ENCODE measurements at regions not wholly inside any gene's neighbourhood (a gene's known extent, or its start where the extent isn't known, plus 50 kb on each side); places are given as distances from the start of the nearest gene placed in this dataset.

GRCh38 chr11:21877151-21877550 is 315.7 kb upstream of the ANO5 start:
- intact Hi-C loops (cut with micrococcal nuclease) = no loop called here
- H3K36me3 ChIP-seq (ENCODE audit: control insufficient read depth in 2 of 2, extremely low read depth in 1 of 2, insufficient read depth in 2 of 2, low read length in 2 of 2) = no peaks in the 10 kb centered on the region
- BruUV-seq (replicated peaks) = no TSS peak
- ChIA-PET CTCF (no interaction called here), POLR2A (no interaction called here)
- DNase-seq (ENCODE audit: low read depth, low spot score) (no peak), FAIRE-seq (no peak)
- H3K9ac ChIP-seq (replicated peaks; ENCODE audit: extremely low read depth, insufficient read depth, low read length) = no peak overlapping the region
- H3K9me1 ChIP-seq (replicated peaks; ENCODE audit: control insufficient read depth, extremely low read depth, insufficient read depth, low read length) = no peaks in the 10 kb centered on the region
- H2AFZ ChIP-seq (ENCODE audit: low read depth, low read length) = no peak overlapping the region
- TF ChIP-seq EZH2 (IDR thresholded peaks at IDR 0.05; ENCODE audit: borderline replicate concordance, low read depth, low read length, severe bottlenecking) (no peak), JUN (IDR thresholded peaks at IDR 0.05; ENCODE audit: borderline replicate concordance, insufficient read depth, insufficient read length, low read depth) (no peak), MYC (IDR thresholded peaks at IDR 0.05; ENCODE audit: low read depth, low read length) (no peak), FOS (IDR thresholded peaks at IDR 0.05; ENCODE audit: borderline replicate concordance, insufficient read depth, low read length) (no peak), MAX (IDR thresholded peaks at IDR 0.05; ENCODE audit: insufficient read depth, insufficient read length) (no peak), POLR2AphosphoS5 (IDR thresholded peaks at IDR 0.05; ENCODE audit: insufficient read depth, low read depth, low read length) (no peak), GATA2 (IDR thresholded peaks at IDR 0.05; ENCODE audit: insufficient read depth, insufficient read length, low read depth, low read length) (no peak), CTCF (IDR thresholded peaks at IDR 0.05; ENCODE audit: extremely low read depth in 1 of 2, insufficient read depth in 1 of 2, low read depth in 1 of 2, low read length in 2 of 2) (no peak), POLR2A (IDR thresholded peaks at IDR 0.05; ENCODE audit: low read depth, low read length) (no peak)
- H3K79me2 ChIP-seq (ENCODE audit: control insufficient read depth, insufficient read depth, low read length) = no peaks in the 10 kb centered on the region
- no peaks in the 10 kb centered on the region for H4K20me1 ChIP-seq (replicated peaks; ENCODE audit: control insufficient read depth, extremely low read depth, insufficient read depth, low read length)
- no peaks in the 10 kb centered on the region for H3K4me1 ChIP-seq (ENCODE audit: control insufficient read depth, extremely low read depth, insufficient read depth, low read length)
- H3K9me3 ChIP-seq (replicated peaks; ENCODE audit: control insufficient read depth, insufficient read depth, low read length) = peaks cover 2% of the 10 kb centered on the region
- no peaks in the 10 kb centered on the region for H3K27me3 ChIP-seq (ENCODE audit: control insufficient read depth in 2 of 2, insufficient read depth in 2 of 2, low read length in 2 of 2)
- H3K4me2 ChIP-seq (ENCODE audit: insufficient read depth, low read length) = no peak overlapping the region
- no peak overlapping the region for H3K27ac ChIP-seq (ENCODE audit: insufficient read depth, low read depth, low read length)
- dilution Hi-C loops (cut with MboI; ENCODE audit: extremely low pct_ligation_motif_present, low sequenced_read_pairs) = no loop called here
- H3K4me3 ChIP-seq (replicated peaks in 1 of 3; ENCODE audit: insufficient read depth in 1 of 3, low read depth in 1 of 3, low read length in 3 of 3) = no peak overlapping the region

Measured in endothelial cell of umbilical vein (primary cell).